ENCODE measurements at regions not wholly inside any gene's neighbourhood (a gene's known extent, or its start where the extent isn't known, plus 50 kb on each side); places are given as distances from the start of the nearest gene placed in this dataset.

GRCh38 chr9:129441852-129442251 is 179.0 kb downstream of the C9orf50 start:
- H3K4me3 ChIP-seq (replicated peaks; ENCODE audit: low read depth, low read length), result no peak overlapping the region
- DNase-seq (ENCODE audit: low read depth), result no peak
- no peak for TF ChIP-seq CTCF (IDR thresholded peaks at IDR 0.05; ENCODE audit: low read length, missing control alignments)

GRCh38 chr9:129440435-129441186 is 180.3 kb downstream of the C9orf50 start:
- H3K4me3 ChIP-seq (replicated peaks; ENCODE audit: low read depth, low read length), result no peak overlapping the region
- DNase-seq (ENCODE audit: low read depth), result no peak
- TF ChIP-seq CTCF (IDR thresholded peaks at IDR 0.05; ENCODE audit: low read length, missing control alignments), result no peak

- no peak for DNase-seq (ENCODE audit: low read depth)
- no peak for TF ChIP-seq CTCF (IDR thresholded peaks at IDR 0.05; ENCODE audit: low read length, missing control alignments)
These were observed 181.7 kb downstream of the C9orf50 start for GRCh38 chr9:129439242-129439641.

GRCh38 chr9:129437626-129438323 is 183.1 kb downstream of the C9orf50 start:
- no peak for DNase-seq (ENCODE audit: low read depth)
- no peak for TF ChIP-seq CTCF (IDR thresholded peaks at IDR 0.05; ENCODE audit: low read length, missing control alignments)
- peak overlapping the region; percentile 54 for H3K4me3 ChIP-seq (replicated peaks; ENCODE audit: low read depth, low read length)

More at GRCh38 chr9:129439242-129439641, 181.7 kb downstream of the C9orf50 start:
- no peak overlapping the region for H3K4me3 ChIP-seq (replicated peaks; ENCODE audit: low read depth, low read length)

- no peak for TF ChIP-seq CTCF (IDR thresholded peaks at IDR 0.05; ENCODE audit: low read length, missing control alignments)
- peak; percentile 74 for DNase-seq (ENCODE audit: low read depth)
- peak overlapping the region; percentile 54 for H3K4me3 ChIP-seq (replicated peaks; ENCODE audit: low read depth, low read length)
These were observed 183.9 kb downstream of the C9orf50 start for GRCh38 chr9:129436751-129437625.

GRCh38 chr9:129435988-129436717 is 184.7 kb downstream of the C9orf50 start:
- DNase-seq (ENCODE audit: low read depth), result no peak
- no peak overlapping the region for H3K4me3 ChIP-seq (replicated peaks; ENCODE audit: low read depth, low read length)
- no peak for TF ChIP-seq CTCF (IDR thresholded peaks at IDR 0.05; ENCODE audit: low read length, missing control alignments)
